HCEC 1CT (cell line): ENCODE measurements at regions not wholly inside any gene's neighbourhood (a gene's known extent, or its start where the extent isn't known, plus 50 kb on each side); places are given as distances from the start of the nearest gene placed in this dataset.
"Not testable (repeated sequence)": the region's sequence is repeated elsewhere in the genome, so short reads cannot be mapped to it uniquely, and the experiment has no call there.

ENCODE experiments used
- DNase-seq: peaks from one replicate; pipeline ENCODE4 v3.0.0-alpha.2; 2017

DNA sequence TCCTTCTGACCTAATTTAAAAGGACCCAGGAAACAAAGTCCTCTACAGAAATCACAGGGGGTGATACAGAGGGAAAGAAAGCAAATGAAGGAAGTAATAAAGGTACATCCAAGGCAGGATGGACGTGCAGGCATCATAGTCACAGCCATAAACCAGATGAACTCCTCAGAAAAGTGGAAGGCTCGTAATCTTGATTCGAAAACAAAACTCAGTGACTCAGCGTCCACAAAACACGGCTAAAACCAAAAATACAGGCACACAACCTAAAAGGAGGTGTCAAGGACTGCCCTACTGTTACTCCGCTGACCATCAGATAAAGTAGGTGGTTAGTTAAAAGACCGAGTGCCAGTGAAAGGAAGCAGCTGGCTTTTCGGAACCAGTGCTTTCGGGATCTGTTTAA lies 81.5 kb downstream of the TRIM69 start:
- DNase-seq: not testable (repeated sequence)

DNA sequence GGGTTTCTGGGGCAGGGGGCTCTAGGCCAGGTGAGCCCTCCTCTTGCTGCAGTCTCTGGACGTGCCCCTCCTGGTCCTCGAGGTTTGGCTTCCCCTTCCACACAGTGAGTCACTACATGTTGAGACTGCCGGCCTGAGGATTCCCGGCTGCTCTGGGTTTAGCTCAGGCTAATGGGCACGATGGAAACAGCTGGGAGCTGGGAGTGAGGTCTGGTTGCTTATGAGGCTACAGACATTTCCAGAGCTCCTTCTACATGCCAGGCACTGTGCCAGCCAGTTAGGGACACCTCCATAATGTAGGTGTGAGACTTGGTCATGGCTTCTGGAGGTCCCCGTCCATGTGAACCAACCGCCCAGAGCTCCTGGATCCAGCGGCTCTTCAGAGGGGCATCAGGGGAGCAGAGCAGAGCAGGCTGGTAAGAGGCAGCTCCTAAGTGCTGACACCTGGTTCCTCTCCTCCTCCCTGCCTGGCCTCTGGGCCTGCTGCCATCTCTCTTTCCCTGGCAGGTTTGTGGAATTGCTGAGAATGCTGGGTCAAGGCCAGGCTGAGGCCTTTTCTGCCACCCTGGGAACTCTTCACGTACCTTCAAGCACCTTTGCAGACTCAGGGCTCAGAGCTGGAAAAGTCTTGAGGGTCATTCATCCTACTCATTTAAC lies 83.1 kb downstream of the TRIM69 start:
- peak; percentile 12 for DNase-seq

DNA sequence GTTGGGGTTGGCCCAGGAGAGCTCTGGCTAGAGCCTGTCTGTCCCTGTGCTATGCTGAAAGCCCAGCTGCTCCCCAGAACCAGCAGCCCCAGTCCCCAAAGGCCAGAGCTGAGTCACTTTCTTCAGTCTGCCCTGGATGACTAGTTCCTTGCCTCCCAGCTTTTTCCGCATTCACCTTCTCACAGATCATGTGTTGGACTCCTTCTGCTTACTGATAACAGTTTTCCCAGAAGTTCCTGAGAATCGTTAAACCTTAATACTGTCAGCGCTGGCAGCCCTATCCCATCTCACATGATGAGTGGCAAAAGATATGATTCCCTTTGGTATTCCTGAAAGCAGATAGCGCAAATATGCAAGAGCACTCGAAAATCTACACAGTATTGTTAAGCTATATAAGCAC lies 84.2 kb downstream of the TRIM69 start:
- not testable (repeated sequence) for DNase-seq

DNA sequence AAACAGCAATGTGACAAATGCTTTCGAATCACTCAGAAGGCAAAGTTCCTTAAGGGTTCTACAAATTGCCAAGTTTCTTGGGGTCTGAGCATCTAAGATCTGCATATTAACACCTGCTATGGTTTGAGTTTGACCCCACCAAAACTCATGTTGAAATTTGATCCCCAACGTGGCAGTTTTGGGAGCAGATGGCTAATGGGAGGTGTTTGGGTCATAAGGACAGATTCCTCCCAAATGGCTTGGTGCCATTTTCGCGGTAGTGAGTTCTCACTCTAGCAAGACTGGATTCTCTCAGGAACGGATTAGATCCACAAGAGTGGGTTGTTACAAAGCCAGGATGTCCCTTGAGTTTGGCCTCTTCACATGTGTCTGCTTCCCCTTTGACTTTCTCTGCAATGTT lies 84.6 kb downstream of the TRIM69 start:
- DNase-seq: not testable (repeated sequence)

DNA sequence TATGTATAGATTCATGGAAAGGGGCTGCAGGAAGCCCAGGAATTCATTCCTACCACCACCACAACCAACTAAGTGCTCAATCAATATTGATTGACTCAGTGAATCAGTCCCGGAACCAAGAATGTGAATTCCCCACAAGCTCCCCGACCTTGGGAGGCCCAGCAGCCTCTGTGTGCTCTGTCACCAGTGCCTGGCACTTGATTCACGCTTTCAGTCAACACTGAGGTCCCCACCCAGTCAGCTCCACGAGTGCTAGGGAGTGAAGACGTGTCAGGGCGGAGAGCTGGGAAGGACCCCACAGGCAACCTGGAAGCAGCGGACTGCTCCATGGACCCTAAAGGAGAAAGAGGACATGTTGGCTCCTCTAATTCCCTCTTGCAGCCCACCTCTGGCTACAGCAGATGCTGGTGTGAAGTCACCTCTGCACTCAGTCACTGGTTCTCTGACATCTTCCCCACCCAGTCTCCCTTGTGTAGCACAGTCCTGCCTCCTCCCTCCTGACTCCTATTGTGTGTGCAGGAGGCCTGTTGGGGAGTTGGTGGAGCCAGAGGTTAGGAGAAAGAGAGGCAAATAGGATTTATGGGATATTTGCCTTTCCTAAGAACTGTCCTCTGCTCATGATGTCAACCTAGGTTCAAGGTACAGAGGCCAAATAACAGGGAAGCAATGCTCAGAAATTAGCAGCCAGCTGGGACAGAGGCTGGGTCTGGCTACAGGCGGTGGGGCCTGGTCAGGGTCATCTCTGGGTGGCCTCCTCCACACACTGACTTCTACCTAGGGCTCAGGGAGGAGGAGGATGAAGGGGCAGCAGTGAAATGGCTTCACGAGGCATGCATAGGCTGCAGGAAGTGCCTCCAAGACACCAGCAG lies 88.2 kb downstream of the TRIM69 start:
- not testable (repeated sequence) for DNase-seq

DNA sequence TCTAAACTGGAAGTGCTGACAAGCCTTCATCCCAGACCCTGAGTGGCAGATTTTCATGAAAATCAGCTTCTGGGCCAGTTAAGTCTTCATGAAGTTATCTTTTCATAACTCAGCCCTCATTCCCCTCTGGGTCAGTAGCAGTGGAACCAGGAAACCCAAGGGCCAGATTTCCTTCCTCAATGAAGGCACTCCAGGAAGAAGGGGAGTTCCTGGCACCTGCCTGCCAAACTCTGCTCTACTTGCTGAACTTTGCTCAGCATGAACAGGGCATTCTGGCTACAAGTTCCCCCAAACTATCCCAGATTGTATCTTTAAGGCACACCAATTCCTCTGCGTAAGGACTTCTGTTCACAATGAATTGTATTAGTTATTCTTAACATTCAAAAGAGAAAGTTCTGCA lies 90.3 kb downstream of the TRIM69 start:
- DNase-seq: not testable (repeated sequence)

DNA sequence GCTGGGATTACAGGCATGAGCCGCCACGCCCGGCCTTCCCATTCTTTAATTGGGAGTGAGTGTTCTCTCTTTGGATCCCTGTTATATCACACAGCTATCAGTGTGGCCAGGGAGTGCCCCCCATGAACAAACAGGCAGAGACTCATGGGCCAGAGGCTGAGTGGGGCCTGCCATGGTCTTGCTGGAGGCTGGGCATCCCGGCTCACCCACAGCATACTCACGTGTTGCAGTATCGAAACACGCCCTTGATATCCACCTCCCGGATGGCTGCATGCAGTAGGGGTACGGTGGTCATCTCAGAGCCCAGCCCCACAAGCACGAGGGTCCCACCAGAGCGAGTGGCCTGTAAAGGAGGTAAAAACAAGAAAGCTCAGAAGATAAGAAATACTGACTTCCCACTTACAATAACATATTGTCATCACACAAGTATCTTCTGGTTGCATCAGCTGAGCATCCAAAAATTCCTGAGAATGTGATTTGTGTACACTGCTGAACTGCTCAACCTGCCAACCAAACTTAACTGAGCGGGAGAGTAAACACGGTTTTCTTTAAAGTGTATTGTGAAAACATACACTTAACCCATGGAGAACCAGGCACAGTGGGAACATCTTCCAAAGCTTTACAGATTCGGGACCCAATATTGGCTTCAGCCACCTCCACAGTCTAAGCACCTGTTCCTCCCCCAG lies 92.0 kb downstream of the TRIM69 start:
- DNase-seq: not testable (repeated sequence)

DNA sequence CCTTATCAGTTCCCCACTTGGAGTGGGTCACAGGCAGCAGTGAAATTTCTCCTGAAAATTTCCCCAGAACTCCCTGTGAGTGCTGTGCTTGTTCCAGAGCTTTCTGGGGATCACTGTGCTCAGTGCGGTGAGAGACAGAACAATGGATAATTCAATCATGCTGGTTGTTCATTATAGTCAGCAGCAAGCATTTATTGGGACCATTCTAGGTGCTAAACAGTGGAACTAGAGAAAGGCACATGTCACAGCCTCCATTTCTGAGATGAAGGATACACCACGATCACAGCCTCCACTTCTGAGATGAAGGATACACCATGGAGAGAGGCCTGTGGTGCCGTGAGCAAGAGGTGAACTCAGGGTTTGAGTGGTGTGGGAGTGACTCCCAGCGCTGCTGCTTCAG lies 92.8 kb downstream of the TRIM69 start:
- not testable (repeated sequence) for DNase-seq

DNA sequence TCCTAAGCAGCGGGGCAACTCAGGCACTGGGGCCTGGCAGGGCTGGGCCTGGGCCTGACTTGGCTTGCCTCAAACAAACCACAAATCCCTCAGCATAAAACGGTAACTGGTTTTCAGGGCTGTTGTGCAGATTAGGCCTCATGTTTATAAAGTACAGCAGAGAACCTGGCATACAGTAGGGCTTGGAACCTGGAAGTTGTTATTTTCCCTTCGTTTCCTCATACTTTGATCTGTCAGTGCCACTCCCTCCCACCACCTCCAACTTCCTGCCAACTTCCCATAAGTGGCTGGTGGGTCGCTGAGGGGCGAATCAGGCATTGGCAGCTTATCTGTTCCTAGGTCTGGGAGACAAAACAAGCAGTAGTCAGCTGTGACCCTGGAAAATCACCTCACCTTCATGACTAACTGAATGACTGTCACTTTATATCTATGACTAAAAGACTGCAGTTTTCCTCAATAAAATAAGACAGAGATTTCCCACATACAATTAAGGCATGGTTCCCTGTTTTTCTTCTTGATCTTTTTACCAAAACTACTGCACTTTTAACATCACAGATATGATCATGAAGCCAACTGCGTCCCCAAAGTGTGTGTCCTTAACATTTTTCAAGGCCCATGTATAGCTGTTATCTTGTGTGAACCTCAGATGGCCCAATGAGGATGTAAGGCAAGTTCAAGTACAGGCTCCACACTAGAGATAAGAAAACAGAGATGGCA lies 94.5 kb downstream of the TRIM69 start:
- DNase-seq: not testable (repeated sequence)

DNA sequence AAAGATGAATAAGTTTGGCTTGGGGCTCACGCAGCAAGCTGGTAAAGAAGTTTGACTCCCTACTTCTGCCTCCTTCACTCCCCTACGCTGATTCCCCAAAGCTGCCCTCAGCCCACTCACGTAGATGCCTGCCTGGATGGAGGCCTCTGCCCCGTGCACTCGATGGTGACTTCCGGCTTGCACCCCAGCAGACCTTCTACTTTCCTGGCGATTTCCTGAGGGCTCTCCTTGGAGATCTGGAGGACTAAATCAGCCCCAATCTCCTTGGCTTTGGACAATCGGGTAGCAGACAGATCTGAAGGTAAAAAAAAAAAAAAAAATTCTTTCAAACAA lies 95.0 kb downstream of the TRIM69 start:
- not testable (repeated sequence) for DNase-seq

DNA sequence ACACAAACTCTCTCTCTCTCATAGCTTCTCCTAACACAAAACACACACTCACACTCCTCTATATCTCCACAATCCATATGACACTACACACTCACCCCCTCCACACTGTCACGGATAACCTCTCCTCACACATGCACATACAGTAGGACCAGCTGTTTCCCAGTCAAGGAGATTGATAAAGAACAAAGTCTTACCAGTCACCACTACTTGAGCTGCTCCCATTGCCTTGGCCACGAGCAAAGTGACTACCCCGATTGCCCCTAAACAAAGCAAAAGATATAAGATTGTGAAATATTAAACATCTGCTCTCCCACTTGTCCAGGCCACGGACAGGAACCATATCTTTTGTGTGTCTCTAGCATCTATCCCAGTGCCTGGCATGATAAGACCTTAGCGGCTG lies 95.8 kb downstream of the TRIM69 start:
- DNase-seq: not testable (repeated sequence)

DNA sequence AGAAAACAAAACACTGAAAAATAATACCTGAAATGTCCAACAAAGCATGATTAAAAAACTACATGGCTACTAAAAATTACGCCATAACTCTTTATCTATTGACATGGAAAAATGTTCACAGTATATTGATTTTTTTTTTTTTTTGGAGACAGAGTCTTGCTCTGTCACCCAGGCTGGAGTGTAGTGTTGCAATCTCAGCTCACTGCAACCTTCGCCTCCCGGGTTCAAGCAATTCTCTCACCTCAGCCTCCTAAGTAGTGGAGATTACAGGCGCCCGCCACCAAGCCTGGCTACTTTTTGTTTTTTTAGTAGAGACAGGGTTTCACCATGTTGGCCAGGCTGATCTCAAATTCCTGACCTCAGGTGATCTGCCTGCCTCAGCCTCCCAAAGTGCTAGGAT lies 96.8 kb downstream of the TRIM69 start:
- not testable (repeated sequence) for DNase-seq

DNA sequence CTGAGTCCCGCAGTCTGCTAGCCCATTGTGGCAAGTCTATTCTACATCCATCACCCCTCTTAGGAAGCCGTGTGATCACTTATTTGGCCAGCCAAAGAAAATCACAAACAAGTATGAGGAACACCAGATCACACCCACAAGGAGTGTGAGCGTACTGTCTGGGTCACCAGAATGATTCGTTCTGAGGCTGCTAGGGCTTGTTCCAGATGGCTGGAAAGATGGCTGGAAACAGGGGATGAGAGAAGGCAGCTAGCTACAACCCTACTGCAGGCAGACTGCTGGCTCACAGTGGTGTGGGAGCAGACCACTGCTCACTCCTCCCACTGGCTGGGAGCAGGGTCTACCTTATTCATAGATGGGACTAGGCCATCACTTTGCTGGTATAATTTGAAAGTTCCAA lies 97.4 kb downstream of the TRIM69 start:
- DNase-seq: not testable (repeated sequence)

DNA sequence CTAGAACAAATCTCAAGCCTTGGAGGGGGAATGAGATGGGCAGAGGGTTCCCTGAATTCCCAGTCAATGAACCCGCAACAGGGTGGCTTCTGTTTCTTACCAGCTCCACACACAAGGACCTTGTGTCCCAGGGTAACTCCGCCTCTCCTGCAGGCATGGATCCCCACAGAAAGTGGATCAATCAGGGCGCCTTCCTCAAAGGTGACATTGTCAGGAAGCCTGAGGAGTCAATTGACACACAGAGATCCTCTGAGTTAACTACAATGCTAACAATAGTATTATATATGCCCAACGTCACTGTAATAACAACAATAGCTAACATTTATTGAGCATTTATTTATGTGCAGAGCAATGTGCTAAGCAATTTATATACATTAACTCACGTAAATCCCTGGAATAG lies 98.8 kb downstream of the TRIM69 start:
- DNase-seq: not testable (repeated sequence)

DNA sequence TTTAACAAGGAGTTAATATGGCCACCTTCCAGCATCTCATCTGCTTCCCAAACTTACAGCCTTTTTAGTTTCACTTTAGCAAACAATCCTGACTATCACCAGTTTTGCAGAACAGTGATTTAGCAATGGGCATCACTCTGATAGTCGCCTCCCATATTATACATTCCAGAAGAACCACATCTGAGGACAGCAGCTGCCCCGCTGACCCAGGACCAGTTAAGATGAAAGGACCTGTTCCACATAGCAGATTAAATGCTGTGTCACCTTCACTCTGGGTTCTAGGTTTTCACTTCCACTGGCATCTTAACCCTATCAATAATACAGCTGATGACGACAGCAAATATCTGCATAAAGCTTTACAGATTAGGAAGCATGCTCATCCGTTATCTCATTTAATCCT lies 99.8 kb downstream of the TRIM69 start:
- DNase-seq: no peak

DNA sequence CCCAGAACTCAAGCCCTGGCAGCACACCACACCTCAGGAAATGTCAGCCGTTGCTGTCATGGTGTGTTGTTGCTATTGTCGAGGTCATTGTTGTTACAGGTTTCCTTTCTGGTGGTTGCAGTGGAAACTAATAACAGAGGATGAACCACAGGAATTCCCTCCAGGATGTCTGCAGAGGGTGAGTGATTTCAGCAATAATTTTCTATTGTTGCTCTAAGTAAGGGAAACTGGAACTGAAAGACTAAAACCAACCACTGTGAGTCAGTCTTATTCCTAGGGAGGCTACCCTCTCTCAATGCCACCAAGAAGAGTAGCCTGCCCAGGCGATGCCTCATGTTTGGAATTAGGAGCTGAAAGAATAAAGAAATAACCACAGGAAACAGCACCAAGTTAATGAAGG lies 102.6 kb downstream of the TRIM69 start:
- not testable (repeated sequence) for DNase-seq

DNA sequence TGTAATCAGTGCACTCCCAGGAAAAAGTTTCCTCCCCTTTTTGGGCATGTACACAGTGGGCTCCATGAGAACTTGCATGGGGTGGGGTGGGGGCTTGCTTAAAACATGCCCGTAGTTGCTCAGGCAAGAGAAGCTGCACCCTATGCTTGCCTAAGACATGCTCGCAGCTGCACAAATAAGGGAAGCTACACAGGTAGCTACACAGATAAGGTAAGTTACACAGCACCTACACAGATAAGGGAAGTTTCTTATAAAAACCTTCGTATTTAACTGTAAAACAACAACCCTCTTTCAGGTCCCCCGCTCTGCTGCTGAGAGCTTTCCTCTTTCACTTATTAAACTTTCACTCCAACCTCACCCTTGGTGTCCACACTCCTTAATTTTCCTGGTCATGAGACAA lies 105.4 kb downstream of the TRIM69 start:
- not testable (repeated sequence) for DNase-seq

DNA sequence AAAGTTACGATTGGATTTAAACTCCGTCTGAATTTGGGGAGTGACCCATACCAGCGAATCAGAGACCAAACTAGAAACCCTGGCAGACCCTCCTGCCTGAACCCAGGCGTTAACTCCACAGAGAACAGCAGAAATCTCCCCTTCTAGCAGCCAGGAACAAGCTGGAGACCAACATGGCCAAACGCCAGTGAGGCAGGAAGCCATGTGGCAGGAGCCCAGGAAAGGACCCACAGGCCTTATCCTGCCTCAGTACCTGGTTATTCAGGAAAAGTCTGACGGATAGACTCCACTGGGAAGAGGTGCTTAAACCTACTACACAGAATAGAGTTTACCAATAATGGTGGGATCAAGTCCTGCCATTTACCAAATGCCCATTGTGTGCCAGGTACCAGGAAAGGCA lies 106.6 kb downstream of the TRIM69 start:
- DNase-seq: not testable (repeated sequence)

DNA sequence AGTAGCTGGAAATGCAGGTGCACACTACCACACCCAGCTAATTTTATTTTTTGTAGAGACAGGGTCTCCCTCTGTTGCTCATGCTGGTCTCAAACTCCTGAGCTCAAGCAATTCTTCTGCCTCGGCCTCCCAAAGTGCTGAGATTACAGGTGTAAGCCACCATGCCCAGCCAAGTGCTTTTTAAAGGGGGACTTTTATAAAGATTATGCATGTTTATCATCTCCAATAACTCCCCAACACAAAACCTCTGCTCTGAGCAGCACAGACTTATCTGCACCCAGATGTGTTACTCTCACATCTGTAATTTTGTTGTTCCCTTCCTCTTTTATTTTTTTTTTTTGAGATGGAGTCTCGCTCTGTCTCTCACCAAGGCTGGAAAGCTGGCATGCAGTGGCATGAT lies 108.6 kb downstream of the TRIM69 start:
- DNase-seq: not testable (repeated sequence)

DNA sequence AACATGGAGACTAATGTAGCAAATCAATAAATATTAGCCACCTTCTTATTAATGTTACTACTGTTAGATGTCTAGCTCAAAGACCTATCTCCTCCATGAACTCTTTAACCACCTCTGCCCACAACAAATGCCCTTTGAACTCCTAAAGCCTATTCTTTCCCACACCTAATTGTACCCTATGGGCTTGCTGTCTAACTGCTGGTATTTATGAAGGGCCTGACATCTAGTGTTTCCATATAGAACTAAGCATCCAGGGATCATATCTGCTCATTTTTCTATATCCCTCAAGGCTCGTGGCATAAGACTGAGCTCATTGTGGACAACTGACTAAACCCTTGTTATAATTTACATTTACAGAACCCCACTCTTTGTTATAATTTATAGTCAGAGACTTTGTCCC lies 109.8 kb downstream of the TRIM69 start:
- not testable (repeated sequence) for DNase-seq

DNA sequence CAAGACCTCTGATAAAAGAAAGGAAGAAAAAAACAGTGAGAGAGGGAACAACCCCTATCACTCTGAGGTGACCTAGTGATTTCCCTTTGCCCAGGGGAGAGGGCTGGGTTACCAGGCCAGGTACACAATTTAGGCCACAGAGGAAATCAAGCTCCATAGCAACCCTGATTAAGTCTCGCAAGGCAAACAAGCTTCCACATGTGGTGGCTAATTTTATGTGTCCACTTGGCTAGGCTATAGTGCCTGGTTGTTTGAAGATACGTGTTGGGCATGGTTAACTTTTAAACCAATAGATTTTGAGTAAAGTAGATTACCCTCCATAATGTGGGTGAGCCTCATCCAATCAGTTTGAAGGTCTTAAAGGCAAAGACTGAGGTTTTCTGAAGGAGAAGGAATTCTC lies 108.9 kb upstream of the TERB2 start:
- DNase-seq: not testable (repeated sequence)

DNA sequence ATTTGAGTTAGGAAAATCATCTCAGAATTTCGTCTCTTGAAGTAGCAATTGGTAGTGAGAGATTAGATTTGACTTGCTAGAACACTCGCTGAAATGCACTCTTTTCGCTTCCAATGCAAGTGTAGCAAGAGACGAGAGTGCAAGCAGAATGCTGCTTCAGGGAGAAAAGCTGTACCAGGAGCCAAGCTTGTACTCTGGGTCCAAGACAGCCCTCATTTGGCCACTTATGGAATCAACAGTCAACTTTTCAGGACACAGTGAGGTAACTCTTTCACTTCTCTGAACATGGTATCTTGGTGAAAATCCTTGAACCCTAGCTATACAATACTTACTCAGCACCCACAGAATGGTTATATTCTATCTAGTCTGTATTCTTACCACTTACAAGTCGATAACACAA lies 107.6 kb upstream of the TERB2 start:
- not testable (repeated sequence) for DNase-seq
